GM10248 (cell line): ENCODE measurements at regions not wholly inside any gene's neighbourhood (a gene's known extent, or its start where the extent isn't known, plus 50 kb on each side); places are given as distances from the start of the nearest gene placed in this dataset.

Experiments
- CTCF ChIA-PET: fragments of 300-600 bp; sonication (Branson Sonifier 250); formaldehyde crosslinking; extraction: SDS; loops from one replicate; lab custom pipeline; 2021; ENCODE audit warnings: antibody characterized with exemption; lab: Yijun Ruan, JAX
- POLR2A ChIA-PET: fragments of 350-650 bp; sonication (Branson Sonifier 250); formaldehyde crosslinking; extraction: SDS; loops from one replicate; lab custom pipeline; 2020; ENCODE audit warnings: antibody characterized with exemption; lab: Yijun Ruan, JAX
- DNase-seq: peaks from one replicate; pipeline ENCODE4 v3.0.0; 2012; ENCODE audit errors: extremely low spot score
- TF ChIP-seq, protein P1 (sequence below): IDR thresholded peaks from 2 replicates; pipeline ENCODE4 v1.5.1; 2012; ENCODE audit warnings: mild to moderate bottlenecking, low read depth; ENCODE audit errors: extremely low read depth, missing control alignments, control extremely low read depth

DNA sequence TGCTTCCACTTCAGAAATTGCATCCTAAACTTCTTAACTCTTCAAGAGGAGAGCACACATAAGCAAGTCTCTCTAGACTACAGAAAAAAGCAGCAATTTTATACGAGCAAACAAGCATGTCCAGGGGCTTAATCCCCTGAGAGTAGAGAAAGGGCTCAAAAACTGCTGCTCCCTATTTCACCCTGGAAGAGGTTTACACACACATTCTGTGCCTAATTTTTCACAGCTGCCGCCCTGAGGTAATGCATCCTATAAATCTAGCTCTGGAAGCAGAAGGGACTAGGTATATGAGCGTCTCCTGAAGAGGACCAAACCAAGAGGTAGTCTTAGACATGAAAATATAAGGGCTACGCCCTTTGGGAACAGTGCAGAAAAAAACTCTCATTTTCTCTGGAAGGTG is 73.1 kb downstream of the CRPPA start:
- TF ChIP-seq, protein P1, sequence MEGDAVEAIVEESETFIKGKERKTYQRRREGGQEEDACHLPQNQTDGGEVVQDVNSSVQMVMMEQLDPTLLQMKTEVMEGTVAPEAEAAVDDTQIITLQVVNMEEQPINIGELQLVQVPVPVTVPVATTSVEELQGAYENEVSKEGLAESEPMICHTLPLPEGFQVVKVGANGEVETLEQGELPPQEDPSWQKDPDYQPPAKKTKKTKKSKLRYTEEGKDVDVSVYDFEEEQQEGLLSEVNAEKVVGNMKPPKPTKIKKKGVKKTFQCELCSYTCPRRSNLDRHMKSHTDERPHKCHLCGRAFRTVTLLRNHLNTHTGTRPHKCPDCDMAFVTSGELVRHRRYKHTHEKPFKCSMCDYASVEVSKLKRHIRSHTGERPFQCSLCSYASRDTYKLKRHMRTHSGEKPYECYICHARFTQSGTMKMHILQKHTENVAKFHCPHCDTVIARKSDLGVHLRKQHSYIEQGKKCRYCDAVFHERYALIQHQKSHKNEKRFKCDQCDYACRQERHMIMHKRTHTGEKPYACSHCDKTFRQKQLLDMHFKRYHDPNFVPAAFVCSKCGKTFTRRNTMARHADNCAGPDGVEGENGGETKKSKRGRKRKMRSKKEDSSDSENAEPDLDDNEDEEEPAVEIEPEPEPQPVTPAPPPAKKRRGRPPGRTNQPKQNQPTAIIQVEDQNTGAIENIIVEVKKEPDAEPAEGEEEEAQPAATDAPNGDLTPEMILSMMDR: no peak
- ChIA-PET CTCF (interaction anchor here (0.8 to 1.0 kb wide), 2 partner anchors 12 to 63 kb away, joined by 3 read pairs; no protein-coding TSS in a partner anchor), POLR2A (interaction anchor here (0.7 kb wide), 1 partner anchor 85 kb away, joined by 4 read pairs; no protein-coding TSS in a partner anchor)
- DNase-seq: no peak

DNA sequence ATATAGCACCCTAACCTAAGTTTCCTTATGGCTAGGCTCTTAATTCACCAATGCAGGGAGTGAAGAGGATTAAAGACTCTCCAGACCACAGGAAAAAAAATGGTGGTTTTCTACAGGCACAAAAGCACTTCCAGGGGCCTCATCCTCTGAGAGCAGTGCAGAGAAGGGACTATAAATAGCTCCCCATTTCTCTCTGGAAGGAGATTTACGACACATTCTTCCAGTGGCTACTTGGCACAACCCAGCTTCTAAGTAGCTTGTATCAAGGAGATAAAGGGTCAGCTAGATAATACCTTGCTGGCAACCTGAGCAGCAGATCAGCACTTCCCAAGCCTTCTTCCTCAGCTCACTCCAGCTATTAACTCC is 73.5 kb downstream of the CRPPA start:
- POLR2A ChIA-PET: interaction anchor here (0.7 kb wide), 1 partner anchor 85 kb away, joined by 4 read pairs; no protein-coding TSS in a partner anchor
- no peak for DNase-seq
- CTCF ChIA-PET: interaction anchor here (0.8 to 1.0 kb wide), 2 partner anchors 11 to 63 kb away, joined by 3 read pairs; no protein-coding TSS in a partner anchor
- TF ChIP-seq, protein P1: no peak

- DNase-seq: no peak
- TF ChIP-seq, protein P1: no peak
- POLR2A ChIA-PET: no interaction called here
- CTCF ChIA-PET: interaction anchor here (0.8 to 1.0 kb wide), 2 partner anchors 11 to 64 kb away, joined by 3 read pairs; no protein-coding TSS in a partner anchor
Observed at GRCh38 chr7:16347066-16347826, 74.1 kb downstream of the CRPPA start.

- ChIA-PET POLR2A (no interaction called here), CTCF (interaction anchor here (0.9 kb wide), 1 partner anchor 85 kb away, joined by 3 read pairs; no protein-coding TSS in a partner anchor)
- no peak for DNase-seq
- TF ChIP-seq, protein P1: no peak
Observed at GRCh38 chr7:16345979-16346958, 75.1 kb downstream of the CRPPA start.

GRCh38 chr7:16344927-16345326 is 76.4 kb downstream of the CRPPA start:
- ChIA-PET CTCF (interaction anchor here (0.8 to 1.0 kb wide), 3 partner anchors 9 to 43 kb away, joined by 3 read pairs; no protein-coding TSS in a partner anchor), POLR2A (no interaction called here)
- TF ChIP-seq, protein P1: no peak

DNA sequence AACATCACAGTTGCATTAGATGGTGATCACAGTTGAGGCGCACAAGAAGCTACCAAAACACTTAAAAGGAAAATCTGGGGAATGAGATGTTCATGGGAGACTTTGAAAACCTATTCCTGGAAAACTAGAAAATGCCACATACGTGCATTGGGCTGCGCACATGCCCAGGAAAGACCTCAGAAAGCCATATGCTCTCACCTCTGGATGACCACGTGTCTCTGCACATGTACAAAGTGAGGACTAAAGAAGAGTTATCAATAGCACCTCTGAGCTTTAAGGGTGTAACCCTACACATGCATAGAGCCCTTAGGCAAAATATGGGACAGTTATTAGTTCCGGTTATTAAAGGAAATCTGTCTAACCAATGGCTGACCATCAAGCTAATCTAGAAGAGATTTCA is 77.7 kb downstream of the CRPPA start:
- TF ChIP-seq, protein P1: no peak
- CTCF ChIA-PET: no interaction called here

More at GRCh38 chr7:16344927-16345326, 76.4 kb downstream of the CRPPA start:
- no peak for DNase-seq

More for the DNA sequence above, 77.7 kb downstream of the CRPPA start:
- no peak for DNase-seq
- POLR2A ChIA-PET: no interaction called here
